HFF-Myc (cell line): ENCODE measurements at regions not wholly inside any gene's neighbourhood (a gene's known extent, or its start where the extent isn't known, plus 50 kb on each side); places are given as distances from the start of the nearest gene placed in this dataset.

Experiments used
- DNase-seq: peaks from one replicate; pipeline ENCODE4 v3.0.0-alpha.2; 2011; ENCODE audit warnings: low read depth; ENCODE audit errors: extremely low read depth
- H3K4me3 ChIP-seq: replicated peaks from 2 replicates; pipeline ENCODE4 v1.5.1; 2011; ENCODE audit warnings: low read depth, mild to moderate bottlenecking, control low read depth, low read length
- TF ChIP-seq, protein P1 (sequence below): IDR thresholded peaks from 2 replicates; pipeline ENCODE4 v1.5.1; 2012; ENCODE audit warnings: mild to moderate bottlenecking, low read depth, low read length, control low read depth; ENCODE audit errors: missing control alignments

DNA sequence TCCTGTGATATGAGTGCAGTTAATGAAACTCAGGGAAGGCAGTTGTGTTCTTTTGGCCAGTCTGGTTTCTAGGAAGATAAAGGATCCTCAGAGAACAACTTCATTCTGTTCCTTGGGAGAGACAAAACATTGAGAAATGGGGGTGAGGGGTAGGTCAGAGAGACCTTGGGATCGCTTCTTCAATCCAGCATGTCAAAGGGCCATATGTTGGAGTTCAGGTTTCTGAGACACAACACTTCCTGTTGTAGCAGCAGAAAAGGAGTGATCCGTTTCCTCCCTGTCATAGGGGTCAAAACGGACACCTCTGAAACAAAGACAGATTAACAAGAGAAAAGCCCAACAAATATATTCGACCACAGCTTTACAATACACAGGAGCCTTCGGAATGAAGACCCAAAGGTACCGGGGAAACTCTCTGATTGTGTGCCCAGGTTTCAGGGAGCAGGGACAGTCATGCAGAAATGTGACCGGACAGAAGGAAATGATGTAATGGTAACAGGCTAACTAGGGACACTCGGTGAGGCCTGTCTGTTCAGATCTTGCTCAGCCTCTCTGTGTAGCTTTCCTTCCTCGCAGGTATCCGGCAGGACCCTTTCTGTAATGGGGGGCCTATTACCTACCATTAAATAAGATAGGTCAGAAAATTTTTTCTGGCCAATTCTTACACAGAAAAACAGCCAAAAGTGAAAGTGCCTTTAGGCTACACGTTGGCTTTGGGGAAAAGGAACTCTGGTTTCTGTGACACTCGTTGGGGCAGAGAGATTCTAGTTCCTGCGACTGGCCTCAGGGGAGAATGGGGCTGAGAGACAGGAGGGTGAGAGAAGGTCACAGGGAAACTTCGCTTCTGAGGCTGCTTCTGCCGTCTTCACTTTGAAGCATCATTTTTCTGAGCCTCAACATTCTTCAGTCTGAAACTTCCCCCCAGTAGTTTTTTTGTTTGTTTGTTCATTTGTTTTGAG, 103.3 kb upstream of the TLR3 start:
- TF ChIP-seq, protein P1, sequence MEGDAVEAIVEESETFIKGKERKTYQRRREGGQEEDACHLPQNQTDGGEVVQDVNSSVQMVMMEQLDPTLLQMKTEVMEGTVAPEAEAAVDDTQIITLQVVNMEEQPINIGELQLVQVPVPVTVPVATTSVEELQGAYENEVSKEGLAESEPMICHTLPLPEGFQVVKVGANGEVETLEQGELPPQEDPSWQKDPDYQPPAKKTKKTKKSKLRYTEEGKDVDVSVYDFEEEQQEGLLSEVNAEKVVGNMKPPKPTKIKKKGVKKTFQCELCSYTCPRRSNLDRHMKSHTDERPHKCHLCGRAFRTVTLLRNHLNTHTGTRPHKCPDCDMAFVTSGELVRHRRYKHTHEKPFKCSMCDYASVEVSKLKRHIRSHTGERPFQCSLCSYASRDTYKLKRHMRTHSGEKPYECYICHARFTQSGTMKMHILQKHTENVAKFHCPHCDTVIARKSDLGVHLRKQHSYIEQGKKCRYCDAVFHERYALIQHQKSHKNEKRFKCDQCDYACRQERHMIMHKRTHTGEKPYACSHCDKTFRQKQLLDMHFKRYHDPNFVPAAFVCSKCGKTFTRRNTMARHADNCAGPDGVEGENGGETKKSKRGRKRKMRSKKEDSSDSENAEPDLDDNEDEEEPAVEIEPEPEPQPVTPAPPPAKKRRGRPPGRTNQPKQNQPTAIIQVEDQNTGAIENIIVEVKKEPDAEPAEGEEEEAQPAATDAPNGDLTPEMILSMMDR, result no peak
- H3K4me3 ChIP-seq, result no peak overlapping the region
- no peak for DNase-seq

- TF ChIP-seq, protein P1, result no peak
- DNase-seq, result no peak
- H3K4me3 ChIP-seq, result no peak overlapping the region
Measured at GRCh38 chr4:185966549-185966948, 102.4 kb upstream of the TLR3 start.

DNA sequence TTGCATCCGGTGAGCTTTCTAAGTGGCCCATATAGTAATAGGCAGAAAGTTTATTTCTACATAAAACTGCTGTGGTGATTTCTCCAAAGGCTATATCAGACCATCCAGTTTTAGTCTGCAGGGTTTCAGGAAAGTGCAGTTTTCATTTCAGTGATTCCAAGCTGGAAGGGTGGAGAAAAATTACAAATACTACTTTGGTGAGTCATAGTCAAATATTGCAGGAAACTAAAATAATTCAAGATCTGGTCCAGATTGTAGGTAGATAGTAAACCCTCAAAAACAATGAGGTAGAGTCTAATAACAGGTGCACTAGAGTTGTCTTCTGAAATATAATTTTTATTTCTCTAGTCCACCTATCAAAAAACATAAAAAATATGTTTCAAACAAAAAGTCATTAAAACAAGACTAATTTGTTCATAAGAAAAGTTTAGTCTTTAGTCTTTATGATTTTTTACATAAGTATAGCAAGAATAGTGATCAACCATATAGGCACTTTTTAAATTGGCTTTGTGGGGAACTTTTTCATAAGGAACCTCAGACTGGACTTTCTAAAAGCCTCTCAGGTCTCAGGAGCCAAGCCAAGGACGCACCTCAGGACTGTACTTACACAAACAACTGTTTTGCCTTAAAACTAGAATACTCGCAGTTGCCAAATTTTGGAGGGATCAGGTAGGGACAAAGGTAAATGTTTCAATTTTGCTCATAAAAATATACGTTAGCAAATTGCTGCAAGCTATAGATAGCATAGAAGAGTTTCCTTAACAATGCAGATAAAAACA, 101.8 kb upstream of the TLR3 start:
- TF ChIP-seq, protein P1, result no peak
- no peak overlapping the region for H3K4me3 ChIP-seq
- DNase-seq, result no peak

DNA sequence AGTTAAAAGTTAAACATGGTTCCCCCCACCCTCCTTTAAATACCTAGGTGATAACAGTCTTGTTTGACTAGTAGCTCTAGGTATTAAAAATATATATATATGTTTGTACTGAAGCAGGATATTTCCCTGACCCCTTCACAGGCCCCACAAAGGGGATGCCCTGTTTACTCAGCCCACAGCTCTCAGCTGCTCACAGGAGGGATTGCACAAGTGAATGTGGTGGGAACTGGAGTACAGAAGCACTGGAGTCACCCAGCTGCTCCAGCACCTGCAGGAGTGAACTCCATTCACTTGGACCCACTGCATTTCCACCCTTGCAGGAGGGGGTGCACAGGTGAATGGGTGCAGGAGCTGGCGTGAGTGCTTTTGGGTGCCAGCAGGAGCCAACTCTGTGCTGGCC, 99.3 kb upstream of the TLR3 start:
- no peak overlapping the region for H3K4me3 ChIP-seq
- TF ChIP-seq, protein P1, result no peak
- no peak for DNase-seq

DNA sequence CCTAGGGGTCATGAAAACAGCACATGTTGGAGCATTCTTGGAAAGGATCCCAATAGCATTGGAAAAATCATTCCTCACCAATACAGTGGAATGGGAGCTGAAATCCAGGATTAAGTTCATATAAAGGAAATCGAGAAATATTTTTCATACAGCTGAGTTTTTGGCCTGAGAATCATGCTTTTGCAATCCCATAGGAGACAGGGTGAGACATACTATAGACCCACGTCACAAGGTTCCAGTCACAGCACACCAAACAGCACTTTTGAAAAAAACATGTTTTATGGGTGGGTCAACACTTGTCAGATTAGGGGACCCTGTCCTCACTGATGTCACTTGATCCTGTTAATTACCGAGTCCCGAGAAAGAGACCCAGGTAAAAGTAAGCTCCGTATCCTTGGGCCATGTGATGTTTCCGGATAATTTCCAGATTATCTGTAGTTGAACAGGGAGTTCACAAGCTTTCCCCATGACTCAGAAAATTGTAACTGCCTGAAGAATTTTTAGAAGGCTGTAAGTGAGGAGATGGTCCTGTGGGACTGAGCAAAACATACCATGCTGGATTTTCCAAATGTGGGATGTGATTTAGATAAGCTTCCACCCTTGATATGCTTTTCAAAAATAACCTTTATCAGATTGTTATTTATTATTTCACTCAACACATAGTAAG, 80.9 kb upstream of the TLR3 start:
- no peak overlapping the region for H3K4me3 ChIP-seq
- no peak for DNase-seq
- TF ChIP-seq, protein P1, result no peak

GRCh38 chr4:185991770-185992169, 77.2 kb upstream of the TLR3 start:
- TF ChIP-seq, protein P1, result no peak
- no peak overlapping the region for H3K4me3 ChIP-seq
- no peak for DNase-seq
